ENCODE measurements at regions not wholly inside any gene's neighbourhood (a gene's known extent, or its start where the extent isn't known, plus 50 kb on each side); places are given as distances from the start of the nearest gene placed in this dataset.

GRCh38 chr22:49100773-49101172 is 726.9 kb downstream of the BRD1 start:
- H3K18ac ChIP-seq (ENCODE audit: low read depth, low read length), result no peak overlapping the region
- no peak overlapping the region for H2AK5ac ChIP-seq (ENCODE audit: low read depth, low read length)
- no peak overlapping the region for H2BK15ac ChIP-seq (ENCODE audit: low read depth, low read length)
- ChIA-PET POLR2A (ENCODE audit: unreplicated experiment) (no interaction called here), CTCF (no interaction called here)
- no peaks in the 10 kb centered on the region for H3K27me3 ChIP-seq (ENCODE audit: control insufficient read depth, insufficient read depth, low read length)
- no peak overlapping the region for H3K23ac ChIP-seq (ENCODE audit: low read depth, low read length)
- no peak overlapping the region for H4K8ac ChIP-seq (ENCODE audit: low read depth in 2 of 2, low read length in 2 of 2)
- H3K9ac ChIP-seq (ENCODE audit: low read depth, low read length), result no peak overlapping the region
- no peak overlapping the region for H3K14ac ChIP-seq (replicated peaks; ENCODE audit: low read depth, low read length)
- intact Hi-C loops (cut with micrococcal nuclease), result no loop called here
- no peak overlapping the region for H3K27ac ChIP-seq (ENCODE audit: insufficient read depth, low read length)
- no peak overlapping the region for H2BK120ac ChIP-seq (ENCODE audit: low read depth, low read length)
- no peaks in the 10 kb centered on the region for H3K79me1 ChIP-seq (ENCODE audit: low read depth in 1 of 2, low read length in 2 of 2)
- no peak overlapping the region for H2BK5ac ChIP-seq (ENCODE audit: low read depth, low read length, poor library complexity, severe bottlenecking)
- H3K56ac ChIP-seq (ENCODE audit: extremely low read depth, insufficient read depth, low read length), result no peak overlapping the region
- peaks cover 49% of the 10 kb centered on the region for H3K9me3 ChIP-seq (ENCODE audit: control insufficient read depth, insufficient read depth, low read length)
- H3K4me1 ChIP-seq (ENCODE audit: control insufficient read depth, insufficient read depth, low read length), result no peaks in the 10 kb centered on the region
- H4K5ac ChIP-seq (ENCODE audit: low read depth, low read length), result no peak overlapping the region
- no TSS peak for BruUV-seq (replicated peaks)
- no peak overlapping the region for H2BK20ac ChIP-seq (ENCODE audit: low read depth, low read length)
- WGBS, 2 experiments (ENCODE audit: extremely low coverage in 2 of 2, insufficient read length in 1 of 2), result 70% methylated on average over 6 of the region's 17 CpGs; no CpG with 5 or more reads in 1 of the 2 experiments
- no peak overlapping the region for H4K91ac ChIP-seq (ENCODE audit: insufficient read depth, low read depth, low read length)
- H3K9me1 ChIP-seq (ENCODE audit: insufficient read depth, low read length), result no peaks in the 10 kb centered on the region
- no peaks in the 10 kb centered on the region for H4K20me1 ChIP-seq (ENCODE audit: insufficient read depth, low read length)
- TF ChIP-seq USF2 (IDR thresholded peaks at IDR 0.05; ENCODE audit: low read depth, low read length) (no peak), RFX5 (IDR thresholded peaks at IDR 0.05; ENCODE audit: low read depth, low read length) (no peak), RCOR1 (IDR thresholded peaks at IDR 0.05; ENCODE audit: insufficient replicate concordance, low read length) (no peak), MAFK (IDR thresholded peaks at IDR 0.05; ENCODE audit: low read depth, low read length) (no peak), CEBPB (IDR thresholded peaks at IDR 0.05; ENCODE audit: low read depth, low read length) (no peak), MAZ (IDR thresholded peaks at IDR 0.05; ENCODE audit: borderline replicate concordance, low read depth, low read length) (no peak), SMC3 (IDR thresholded peaks at IDR 0.05; ENCODE audit: low read depth, low read length) (no peak), NFE2L2 (IDR thresholded peaks at IDR 0.05; ENCODE audit: low read depth, low read length) (no peak), FOS (IDR thresholded peaks at IDR 0.05; ENCODE audit: low read depth, low read length) (no peak), CHD1 (IDR thresholded peaks at IDR 0.05; ENCODE audit: low read depth, low read length) (no peak), POLR2A (IDR thresholded peaks at IDR 0.05; ENCODE audit: low read depth, low read length) (no peak), MXI1 (IDR thresholded peaks at IDR 0.05; ENCODE audit: borderline replicate concordance, low read depth, low read length) (no peak), RAD21 (IDR thresholded peaks at IDR 0.05; ENCODE audit: low read length) (no peak)
- TF ChIP-seq, protein P1, sequence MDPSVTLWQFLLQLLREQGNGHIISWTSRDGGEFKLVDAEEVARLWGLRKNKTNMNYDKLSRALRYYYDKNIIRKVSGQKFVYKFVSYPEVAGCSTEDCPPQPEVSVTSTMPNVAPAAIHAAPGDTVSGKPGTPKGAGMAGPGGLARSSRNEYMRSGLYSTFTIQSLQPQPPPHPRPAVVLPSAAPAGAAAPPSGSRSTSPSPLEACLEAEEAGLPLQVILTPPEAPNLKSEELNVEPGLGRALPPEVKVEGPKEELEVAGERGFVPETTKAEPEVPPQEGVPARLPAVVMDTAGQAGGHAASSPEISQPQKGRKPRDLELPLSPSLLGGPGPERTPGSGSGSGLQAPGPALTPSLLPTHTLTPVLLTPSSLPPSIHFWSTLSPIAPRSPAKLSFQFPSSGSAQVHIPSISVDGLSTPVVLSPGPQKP (IDR thresholded peaks at IDR 0.05; ENCODE audit: borderline replicate concordance, low read depth, low read length), result no peak
- TF ChIP-seq, protein P2, sequence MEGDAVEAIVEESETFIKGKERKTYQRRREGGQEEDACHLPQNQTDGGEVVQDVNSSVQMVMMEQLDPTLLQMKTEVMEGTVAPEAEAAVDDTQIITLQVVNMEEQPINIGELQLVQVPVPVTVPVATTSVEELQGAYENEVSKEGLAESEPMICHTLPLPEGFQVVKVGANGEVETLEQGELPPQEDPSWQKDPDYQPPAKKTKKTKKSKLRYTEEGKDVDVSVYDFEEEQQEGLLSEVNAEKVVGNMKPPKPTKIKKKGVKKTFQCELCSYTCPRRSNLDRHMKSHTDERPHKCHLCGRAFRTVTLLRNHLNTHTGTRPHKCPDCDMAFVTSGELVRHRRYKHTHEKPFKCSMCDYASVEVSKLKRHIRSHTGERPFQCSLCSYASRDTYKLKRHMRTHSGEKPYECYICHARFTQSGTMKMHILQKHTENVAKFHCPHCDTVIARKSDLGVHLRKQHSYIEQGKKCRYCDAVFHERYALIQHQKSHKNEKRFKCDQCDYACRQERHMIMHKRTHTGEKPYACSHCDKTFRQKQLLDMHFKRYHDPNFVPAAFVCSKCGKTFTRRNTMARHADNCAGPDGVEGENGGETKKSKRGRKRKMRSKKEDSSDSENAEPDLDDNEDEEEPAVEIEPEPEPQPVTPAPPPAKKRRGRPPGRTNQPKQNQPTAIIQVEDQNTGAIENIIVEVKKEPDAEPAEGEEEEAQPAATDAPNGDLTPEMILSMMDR (conservative IDR thresholded peaks at IDR 0.05; ENCODE audit: low read depth, low read length), result no peak
- ATAC-seq (ENCODE audit: low read depth) (no peak), DNase-seq (no peak)
- H3K36me3 ChIP-seq (ENCODE audit: control insufficient read depth, insufficient read depth, low read length), result no peaks in the 10 kb centered on the region
- no peak overlapping the region for H3K4me2 ChIP-seq (ENCODE audit: low read depth, low read length)
- no peak overlapping the region for H2AK9ac ChIP-seq (replicated peaks; ENCODE audit: low read depth, low read length, poor library complexity)
- no peak overlapping the region for H3K4me3 ChIP-seq (ENCODE audit: insufficient read depth, low read depth, low read length)
- no peak overlapping the region for H2AFZ ChIP-seq (replicated peaks; ENCODE audit: low read length, poor library complexity)
- in situ Hi-C loops (cut with MboI; ENCODE audit: low sequenced_read_pairs), result no loop called here
- dilution Hi-C loops (cut with HindIII; ENCODE audit: low sequenced_read_pairs, unreplicated experiment), result no loop called here
- no peak overlapping the region for H3K4ac ChIP-seq (ENCODE audit: low read depth, low read length)

Measured in IMR-90 (cell line).